Activated CD8-positive, alpha-beta T cell treated with anti-CD3 and anti-CD28 coated beads, Interleukin-2, amount 10 ng/mL, durations not matched to agents 7 days and 5 days (primary cell): ENCODE measurements at regions not wholly inside any gene's neighbourhood (a gene's known extent, or its start where the extent isn't known, plus 50 kb on each side); places are given as distances from the start of the nearest gene placed in this dataset.
"Not testable (repeated sequence)": the region's sequence is repeated elsewhere in the genome, so short reads cannot be mapped to it uniquely, and the experiment has no call there.

Experiments
- ATAC-seq: fragments of 150-1000 bp; cut with Tn5 transposase; one replicate; pipeline ENCODE4 v1.10.0; 2021; ENCODE audit warnings: moderate library complexity
- CTCF ChIA-PET: fragments of 350-600 bp; sonication (Branson Sonifier 250); formaldehyde crosslinking; loops from one replicate; lab custom pipeline; 2021; ENCODE audit warnings: antibody characterized with exemption; lab: Charles Lee
- POLR2A ChIA-PET: fragments of 350-600 bp; sonication (Branson Sonifier 250); formaldehyde crosslinking; loops from one replicate; lab custom pipeline; 2021; ENCODE audit warnings: antibody characterized with exemption; lab: Charles Lee
- DNase-seq: peaks from one replicate; pipeline ENCODE4 v3.0.0-alpha.2; 2020
- H3K27ac Mint-ChIP-seq: one replicate; pipeline ENCODE4 v1.8.0; 2021; ENCODE audit warnings: mild to moderate bottlenecking, mixed read lengths
- H3K27me3 Mint-ChIP-seq: one replicate; pipeline ENCODE4 v1.8.0; 2021; ENCODE audit warnings: low read depth, mixed read lengths
- H3K36me3 Mint-ChIP-seq: one replicate; pipeline ENCODE4 v1.8.0; 2021; ENCODE audit warnings: low read depth, mixed read lengths
- H3K4me1 Mint-ChIP-seq: one replicate; pipeline ENCODE4 v1.8.0; 2021; ENCODE audit warnings: low read depth, mixed read lengths
- H3K4me3 Mint-ChIP-seq: one replicate; pipeline ENCODE4 v1.8.0; 2021; ENCODE audit warnings: mild to moderate bottlenecking, mixed read lengths
- H3K9me3 Mint-ChIP-seq: one replicate; pipeline ENCODE4 v1.8.0; 2022; ENCODE audit warnings: mixed read lengths; ENCODE audit not compliant: insufficient read depth

DNA sequence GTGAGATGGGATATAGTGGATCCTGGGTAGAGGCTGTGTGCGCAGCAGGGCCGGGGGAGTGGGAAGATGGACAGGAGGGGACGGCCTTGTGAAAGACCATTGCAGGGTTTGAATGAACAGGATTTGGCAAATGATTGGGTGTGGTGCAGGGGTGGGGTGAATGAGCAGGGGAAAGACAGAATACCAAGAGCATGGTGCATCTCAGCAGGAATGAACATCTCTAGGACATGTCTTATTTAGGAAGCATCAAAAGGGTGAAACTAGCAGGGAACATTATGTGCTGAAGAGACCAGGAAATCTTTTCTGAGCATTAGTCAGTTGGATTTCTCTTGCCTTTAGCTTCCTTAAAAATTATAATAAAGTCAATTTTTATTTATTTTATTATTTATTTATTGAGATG is 60.6 kb upstream of the SLC2A1 start:
- POLR2A ChIA-PET = no interaction called here
- ATAC-seq = no peak
- H3K4me1 Mint-ChIP-seq = no peaks in the 10 kb centered on the region
- no peak overlapping the region for H3K27ac Mint-ChIP-seq
- peaks cover 13% of the 10 kb centered on the region for H3K27me3 Mint-ChIP-seq
- CTCF ChIA-PET = interaction anchor here (1.6 kb wide), 1 partner anchor 36 kb away, joined by 3 read pairs; no protein-coding TSS in a partner anchor
- no peak for DNase-seq
- no peaks in the 10 kb centered on the region for H3K36me3 Mint-ChIP-seq
- no peaks in the 10 kb centered on the region for H3K9me3 Mint-ChIP-seq
- no peak overlapping the region for H3K4me3 Mint-ChIP-seq

DNA sequence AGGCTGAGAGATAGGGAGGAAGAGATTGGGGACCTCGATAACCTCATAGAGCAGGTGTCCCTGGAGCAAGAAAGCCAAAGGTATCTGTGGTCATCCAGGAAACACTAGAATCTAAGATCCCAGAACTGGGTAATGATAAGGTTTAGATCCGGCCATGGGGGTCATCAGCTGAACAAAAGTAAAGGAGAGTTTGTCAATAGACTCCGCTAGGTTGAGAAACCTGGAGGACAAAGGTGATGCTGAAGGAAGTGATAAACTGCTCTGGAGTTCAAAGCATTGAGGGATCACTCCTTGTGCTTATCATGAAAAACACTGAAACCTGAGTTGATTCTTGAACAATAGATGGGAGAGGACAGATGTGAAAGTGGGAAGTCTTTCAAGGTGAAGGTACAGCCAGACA is 59.5 kb upstream of the SLC2A1 start:
- no peak overlapping the region for H3K27ac Mint-ChIP-seq
- DNase-seq (no peak), ATAC-seq (no peak)
- POLR2A ChIA-PET = no interaction called here
- H3K27me3 Mint-ChIP-seq = peaks cover 15% of the 10 kb centered on the region
- H3K4me3 Mint-ChIP-seq = no peak overlapping the region
- H3K36me3 Mint-ChIP-seq = no peaks in the 10 kb centered on the region
- CTCF ChIA-PET = interaction anchor here (1.1 kb wide), 1 partner anchor 95 kb away, joined by 3 read pairs; no protein-coding TSS in a partner anchor
- no peaks in the 10 kb centered on the region for H3K9me3 Mint-ChIP-seq
- H3K4me1 Mint-ChIP-seq = no peaks in the 10 kb centered on the region

DNA sequence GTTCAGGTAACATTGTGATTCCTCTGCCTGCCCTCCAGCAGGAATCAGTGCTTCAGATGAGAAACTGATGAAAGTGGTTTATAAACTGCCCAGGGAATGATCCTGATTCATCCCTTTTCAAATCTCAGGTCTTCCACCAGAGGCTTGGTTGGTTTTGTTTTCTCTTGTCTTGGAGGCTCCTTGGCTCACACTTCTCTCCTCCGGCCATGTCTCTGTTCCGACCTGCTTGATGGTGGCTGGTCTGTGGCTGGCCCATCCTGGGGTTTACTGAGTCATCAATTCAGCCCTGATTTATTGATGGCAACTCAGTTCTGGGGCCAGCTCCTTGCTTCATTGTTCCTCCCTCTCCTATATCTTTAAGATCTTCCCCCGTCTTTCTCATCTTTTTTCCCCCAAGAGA is 56.6 kb upstream of the SLC2A1 start:
- ChIA-PET POLR2A (no interaction called here), CTCF (no interaction called here)
- Mint-ChIP-seq H3K36me3 (no peaks in the 10 kb centered on the region), H3K27ac (no peak overlapping the region), H3K27me3 (peaks cover 25% of the 10 kb centered on the region), H3K9me3 (no peaks in the 10 kb centered on the region), H3K4me3 (no peak overlapping the region), H3K4me1 (peaks cover 4% of the 10 kb centered on the region)
- DNase-seq (no peak), ATAC-seq (no peak)

DNA sequence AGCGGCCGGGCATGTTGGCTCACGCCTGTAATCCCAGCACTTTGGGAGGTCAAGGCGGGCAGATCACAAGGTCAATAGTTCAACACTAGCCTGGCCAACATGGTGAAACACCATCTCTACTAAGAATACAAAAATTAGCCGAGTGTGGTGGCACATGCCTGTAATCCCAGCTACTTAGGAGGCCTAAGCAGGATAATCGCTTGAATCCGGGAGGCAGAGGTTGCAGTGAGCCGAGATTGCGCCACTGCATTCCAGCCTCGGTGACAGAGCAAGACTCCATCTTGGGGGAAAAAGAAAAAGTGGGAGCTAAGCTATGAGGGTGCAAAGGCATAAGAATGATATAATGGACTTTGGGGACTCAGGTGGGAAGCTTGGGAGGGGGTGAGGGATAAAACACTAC is 55.9 kb upstream of the SLC2A1 start:
- H3K4me1 Mint-ChIP-seq, DNase-seq, H3K27ac Mint-ChIP-seq, H3K9me3 Mint-ChIP-seq, H3K36me3 Mint-ChIP-seq, ATAC-seq, CTCF ChIA-PET, POLR2A ChIA-PET, H3K4me3 Mint-ChIP-seq: not testable (repeated sequence)
- peaks cover 26% of the 10 kb centered on the region for H3K27me3 Mint-ChIP-seq

DNA sequence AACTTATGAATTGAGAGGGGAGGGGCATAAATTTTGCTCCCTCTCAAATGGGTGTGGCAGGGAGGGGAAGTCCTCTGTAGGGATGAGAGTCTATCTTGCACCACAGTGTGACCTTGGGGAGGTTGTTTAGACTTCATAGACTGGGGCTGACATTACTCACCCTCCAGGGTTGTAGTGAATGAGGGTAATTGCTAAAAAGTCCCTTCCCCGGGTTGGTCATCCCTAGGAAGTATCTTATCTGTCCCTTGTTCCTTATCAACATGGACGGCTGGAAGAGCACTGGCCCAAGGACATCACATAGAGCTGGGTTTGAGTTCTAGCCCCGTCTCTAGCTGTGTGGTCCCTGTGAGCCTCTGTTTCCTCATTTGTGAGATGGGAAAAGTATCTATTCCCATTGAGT is 52.4 kb upstream of the SLC2A1 start:
- Mint-ChIP-seq H3K27me3 (peaks cover 21% of the 10 kb centered on the region), H3K4me3 (no peak overlapping the region), H3K27ac (no peak overlapping the region), H3K4me1 (peaks cover 4% of the 10 kb centered on the region), H3K9me3 (no peaks in the 10 kb centered on the region), H3K36me3 (no peaks in the 10 kb centered on the region)
- DNase-seq = no peak
- ATAC-seq = no peak
- CTCF ChIA-PET = no interaction called here
- POLR2A ChIA-PET = no interaction called here

DNA sequence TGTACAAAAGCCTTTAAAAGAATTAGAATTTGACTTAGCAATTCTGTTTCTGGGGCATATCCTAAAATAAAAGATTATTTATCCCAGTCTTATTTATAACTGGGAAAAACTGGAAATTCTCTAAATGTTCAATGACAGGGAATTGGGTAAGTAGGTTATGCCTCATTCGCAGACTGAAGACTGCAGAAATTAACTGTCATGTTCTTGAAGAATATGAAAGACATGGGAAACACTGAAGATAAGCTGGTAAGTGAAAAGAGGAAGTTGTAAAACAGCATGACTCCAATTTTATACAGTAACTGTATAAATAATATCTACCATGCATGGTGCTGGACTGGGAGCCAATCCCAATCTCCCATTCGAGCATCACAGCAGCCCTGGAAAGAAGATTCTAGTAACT is 50.6 kb upstream of the SLC2A1 start:
- no peak for DNase-seq
- CTCF ChIA-PET = no interaction called here
- POLR2A ChIA-PET = no interaction called here
- Mint-ChIP-seq H3K4me3 (no peak overlapping the region), H3K27ac (no peak overlapping the region), H3K9me3 (no peaks in the 10 kb centered on the region), H3K4me1 (peaks cover 4% of the 10 kb centered on the region), H3K36me3 (no peaks in the 10 kb centered on the region), H3K27me3 (peaks cover 18% of the 10 kb centered on the region)
- no peak for ATAC-seq

DNA sequence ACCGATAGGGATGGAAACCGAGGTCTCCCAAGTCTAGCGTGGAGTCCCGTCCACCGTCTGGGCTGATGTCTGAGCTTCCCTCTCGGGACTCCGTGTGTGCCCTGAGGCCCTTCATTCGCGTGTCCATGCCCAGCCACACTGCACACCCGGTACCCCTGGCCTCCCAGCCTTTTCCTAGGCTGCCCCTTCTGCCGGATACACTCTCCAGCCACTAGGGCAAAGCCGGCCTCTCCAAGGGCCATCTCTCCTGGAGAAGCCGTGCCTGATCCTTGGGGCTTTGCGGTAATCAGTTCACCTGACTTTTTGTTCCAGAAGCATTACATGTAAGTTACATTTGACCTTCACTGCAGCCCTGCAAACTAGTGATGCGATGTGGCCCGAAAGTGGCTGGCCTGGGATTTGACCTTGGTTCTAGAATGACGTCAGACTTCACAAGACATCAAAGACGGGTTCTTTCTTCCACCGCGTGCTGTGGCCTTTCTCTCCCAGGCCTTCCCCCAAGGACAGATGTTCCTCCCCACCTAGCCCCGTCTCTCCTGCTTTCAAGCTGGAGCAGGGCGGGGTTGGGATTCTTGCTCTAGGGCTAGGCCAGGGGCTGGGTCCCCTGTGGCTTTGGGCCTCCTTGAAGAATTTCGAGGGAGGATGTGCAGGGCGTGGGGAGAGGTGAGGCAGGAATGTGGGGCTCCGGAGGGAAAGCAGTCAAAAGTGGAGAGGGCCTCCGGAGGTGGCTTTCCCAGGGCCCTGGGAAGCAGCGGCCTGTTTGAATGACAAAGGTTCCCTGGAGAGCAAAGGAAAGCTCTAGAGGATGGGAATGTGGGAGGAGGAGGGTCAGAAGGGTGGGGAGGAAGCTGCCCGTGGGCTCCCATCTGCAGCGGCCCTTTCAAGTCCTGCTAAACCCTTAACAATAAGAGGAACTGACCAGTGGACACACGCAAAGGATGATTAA is 49.7 kb upstream of the SLC2A1 start:
- Mint-ChIP-seq H3K27me3 (peaks cover 18% of the 10 kb centered on the region), H3K27ac (no peak overlapping the region), H3K4me1 (peaks cover 4% of the 10 kb centered on the region), H3K4me3 (no peak overlapping the region), H3K9me3 (no peaks in the 10 kb centered on the region), H3K36me3 (no peaks in the 10 kb centered on the region)
- POLR2A ChIA-PET = no interaction called here
- DNase-seq = no peak
- CTCF ChIA-PET = no interaction called here
- no peak for ATAC-seq
